ENCODE measurements at regions not wholly inside any gene's neighbourhood (a gene's known extent, or its start where the extent isn't known, plus 50 kb on each side); places are given as distances from the start of the nearest gene placed in this dataset.

DNA sequence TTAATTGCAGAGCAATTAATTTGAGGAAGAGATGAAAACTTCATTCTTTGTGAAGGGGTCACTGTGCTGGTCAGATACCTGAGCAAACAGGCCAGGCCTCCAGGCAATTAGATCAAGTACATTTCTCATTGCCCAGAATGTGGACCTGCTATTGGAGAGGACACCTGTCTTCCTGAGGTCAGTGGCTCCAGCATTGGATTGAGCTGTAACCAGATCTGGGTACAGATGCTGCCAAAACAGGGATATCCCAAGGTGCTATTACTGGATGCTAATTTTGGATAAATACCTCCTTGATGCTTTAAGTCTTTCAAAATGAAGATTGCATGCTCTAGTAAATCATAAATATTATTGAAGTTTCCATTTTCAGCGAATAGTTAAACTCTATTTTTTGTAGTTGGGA is 131.5 kb downstream of the FAM161A start:
- DNase-seq (ENCODE audit: low read depth, low spot score): no peak

DNA sequence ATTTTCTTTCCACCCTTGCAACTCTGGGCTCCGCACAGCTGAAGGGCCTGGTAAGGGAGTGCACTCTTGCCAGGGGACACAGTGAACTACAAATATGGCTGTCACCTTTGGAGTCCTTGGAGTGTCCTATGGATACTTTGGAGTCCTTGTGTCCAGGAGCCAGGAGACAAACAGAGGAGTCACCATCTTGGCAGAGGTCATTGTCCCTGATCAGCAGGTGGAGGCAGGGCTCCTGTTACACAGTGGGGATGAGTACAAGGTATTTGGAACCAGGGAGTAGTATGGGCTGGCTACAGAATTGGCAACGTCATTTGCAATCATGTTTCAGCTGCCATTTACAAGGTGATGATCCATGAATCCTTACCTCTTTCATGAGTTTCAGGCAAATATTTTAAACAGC is 132.5 kb downstream of the FAM161A start:
- DNase-seq (ENCODE audit: low read depth, low spot score): no peak

- DNase-seq (ENCODE audit: low read depth, low spot score): no peak
These were observed 132.9 kb downstream of the FAM161A start for GRCh38 chr2:61720911-61721310.

DNA sequence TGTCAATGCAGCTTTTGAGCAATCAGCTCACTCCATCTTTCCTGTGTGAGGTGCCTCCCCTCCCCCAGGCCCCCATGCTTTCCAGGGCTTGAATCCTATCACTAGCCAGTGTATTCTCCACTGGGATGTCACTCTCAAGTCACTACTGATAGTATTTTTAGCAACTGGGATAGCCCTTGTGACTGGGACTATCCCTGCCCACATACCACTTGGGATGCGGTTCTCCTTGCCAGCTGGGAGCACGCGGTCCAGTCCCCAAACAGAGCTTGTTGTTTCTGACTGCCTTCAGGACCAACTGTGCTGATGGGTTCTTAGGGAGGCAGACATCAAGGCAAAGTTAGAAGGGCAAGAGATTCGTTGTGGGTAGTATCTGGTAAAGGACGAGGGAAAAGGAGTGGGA is 134.9 kb downstream of the FAM161A start:
- DNase-seq (ENCODE audit: low read depth, low spot score): no peak

GRCh38 chr2:61715506-61715905 is 138.4 kb downstream of the FAM161A start:
- DNase-seq (ENCODE audit: low read depth, low spot score): no peak

GRCh38 chr2:61714210-61714609 is 139.7 kb downstream of the FAM161A start:
- no peak for DNase-seq (ENCODE audit: low read depth, low spot score)

GRCh38 chr2:61713457-61713856 is 140.4 kb downstream of the FAM161A start:
- DNase-seq (ENCODE audit: low read depth, low spot score): no peak

GRCh38 chr2:61712060-61712459 is 141.8 kb downstream of the FAM161A start:
- DNase-seq (ENCODE audit: low read depth, low spot score): no peak

- DNase-seq (ENCODE audit: low read depth, low spot score): no peak
These were observed 143.1 kb downstream of the FAM161A start for GRCh38 chr2:61710711-61711110.

DNA sequence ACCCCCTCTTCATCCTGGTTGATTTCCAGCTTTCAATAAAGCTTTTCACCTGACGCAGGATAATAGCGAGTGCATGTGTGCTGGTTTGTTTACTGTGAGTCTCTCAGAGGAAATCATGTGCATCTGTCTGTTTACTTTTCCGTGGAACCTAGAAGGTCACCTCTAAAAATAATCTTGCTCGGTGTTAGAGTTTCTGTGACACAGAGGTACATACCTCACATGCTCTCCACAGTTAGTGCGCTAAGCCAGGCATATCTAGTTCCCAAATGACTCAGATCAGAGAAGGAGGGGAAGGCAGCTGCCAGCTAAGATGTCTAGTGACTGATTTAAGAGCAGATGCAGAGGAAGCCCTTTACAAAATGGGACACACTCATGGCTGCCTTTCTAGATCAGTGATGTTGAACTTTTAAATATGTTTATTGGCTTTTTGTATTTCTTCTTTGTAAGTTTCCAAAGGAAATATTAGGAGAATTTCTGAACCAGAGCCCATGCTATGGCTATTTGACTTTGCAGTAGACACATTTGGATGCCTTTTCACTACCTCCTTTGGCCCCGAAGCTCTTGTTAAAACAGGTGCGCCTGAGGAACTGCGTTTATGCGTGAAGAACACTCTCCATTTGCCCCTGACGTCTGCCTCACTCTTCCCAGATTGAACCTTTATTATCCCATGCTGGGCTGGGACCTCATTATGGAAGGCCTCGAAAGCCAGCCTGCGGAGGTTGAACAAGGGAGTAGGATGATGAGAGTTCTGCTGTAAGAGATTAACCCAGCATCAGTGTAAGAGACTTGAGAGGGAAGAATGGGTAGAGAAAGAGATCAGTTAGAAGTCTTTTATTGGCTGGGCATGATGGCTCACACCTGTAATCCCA is 145.6 kb downstream of the FAM161A start:
- DNase-seq (ENCODE audit: low read depth, low spot score): no peak

GRCh38 chr2:61705625-61706024 is 148.2 kb downstream of the FAM161A start:
- no peak for DNase-seq (ENCODE audit: low read depth, low spot score)

GRCh38 chr2:61704364-61704763 is 149.5 kb downstream of the FAM161A start:
- peak; percentile 12 for DNase-seq (ENCODE audit: low read depth, low spot score)

DNA sequence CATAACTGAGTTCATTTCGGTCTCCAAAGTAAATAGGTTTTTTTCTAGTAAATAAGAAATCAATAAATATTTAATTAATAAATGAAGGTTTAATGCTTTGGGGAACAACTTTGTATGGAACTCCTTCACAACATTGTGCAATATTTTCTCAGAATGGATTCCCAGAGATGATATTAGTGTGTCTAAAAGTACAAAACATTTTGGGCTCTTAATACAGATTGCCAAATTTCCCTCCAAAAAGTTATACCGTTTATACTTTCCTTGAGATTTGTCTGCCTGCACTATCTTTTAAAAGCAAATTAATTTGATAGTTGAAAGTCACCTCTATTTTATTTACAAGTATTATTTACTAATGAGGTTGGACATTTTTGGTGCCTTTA is 151.8 kb downstream of the FAM161A start:
- DNase-seq (ENCODE audit: low read depth, low spot score): no peak

GRCh38 chr2:61700464-61700863 is 153.4 kb downstream of the FAM161A start:
- DNase-seq (ENCODE audit: low read depth, low spot score): no peak

DNA sequence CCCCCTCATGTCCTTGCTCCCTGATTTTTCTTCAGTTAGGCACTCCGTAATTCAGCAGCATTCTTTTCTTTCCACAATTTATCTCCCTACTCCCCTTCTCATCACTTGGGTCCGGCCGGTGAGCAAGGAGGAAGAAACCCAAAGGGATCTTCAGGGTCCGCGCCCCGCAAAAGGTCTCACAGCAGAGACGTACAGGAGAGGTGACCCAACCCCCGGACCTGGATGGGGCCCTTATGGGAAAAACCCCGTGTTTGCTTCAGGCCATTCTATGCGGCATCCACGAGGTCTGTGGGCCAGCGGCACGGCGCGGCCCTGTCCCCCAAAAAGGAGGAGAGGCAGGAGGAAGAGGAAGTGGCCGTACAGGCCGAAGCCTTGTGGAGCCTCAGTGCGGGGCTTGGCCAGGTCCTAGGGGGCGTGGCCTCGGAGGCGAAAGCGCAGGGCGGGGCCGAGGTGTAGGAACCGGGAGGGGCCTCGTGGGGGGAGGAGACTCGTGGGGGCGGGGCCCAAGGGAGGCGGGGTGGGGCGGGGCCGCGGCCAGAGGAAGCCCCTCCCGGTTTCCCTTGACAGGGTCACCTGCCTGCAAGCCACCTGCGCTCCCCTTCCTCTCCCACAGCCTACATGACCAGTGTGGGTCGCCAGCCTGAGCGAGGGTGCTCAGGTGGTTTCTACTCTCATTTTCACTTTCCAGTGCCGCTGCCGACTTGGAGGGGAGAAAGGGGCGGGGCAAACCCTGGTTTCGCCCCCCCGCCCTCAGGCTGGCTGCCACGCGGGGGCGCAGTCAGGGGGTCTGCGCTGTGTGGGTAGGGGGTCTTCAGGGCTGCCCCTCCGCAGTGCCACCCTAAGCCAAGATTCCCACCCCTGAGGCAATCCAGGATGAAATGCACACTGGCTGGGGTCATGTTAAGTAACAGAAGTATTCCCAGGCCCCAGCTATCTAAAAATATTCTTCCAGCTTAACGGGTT is 156.4 kb upstream of the XPO1 start:
- DNase-seq (ENCODE audit: low read depth, low spot score): peak; percentile 79

GRCh38 chr2:61693744-61694143 is 155.6 kb upstream of the XPO1 start:
- no peak for DNase-seq (ENCODE audit: low read depth, low spot score)

DNA sequence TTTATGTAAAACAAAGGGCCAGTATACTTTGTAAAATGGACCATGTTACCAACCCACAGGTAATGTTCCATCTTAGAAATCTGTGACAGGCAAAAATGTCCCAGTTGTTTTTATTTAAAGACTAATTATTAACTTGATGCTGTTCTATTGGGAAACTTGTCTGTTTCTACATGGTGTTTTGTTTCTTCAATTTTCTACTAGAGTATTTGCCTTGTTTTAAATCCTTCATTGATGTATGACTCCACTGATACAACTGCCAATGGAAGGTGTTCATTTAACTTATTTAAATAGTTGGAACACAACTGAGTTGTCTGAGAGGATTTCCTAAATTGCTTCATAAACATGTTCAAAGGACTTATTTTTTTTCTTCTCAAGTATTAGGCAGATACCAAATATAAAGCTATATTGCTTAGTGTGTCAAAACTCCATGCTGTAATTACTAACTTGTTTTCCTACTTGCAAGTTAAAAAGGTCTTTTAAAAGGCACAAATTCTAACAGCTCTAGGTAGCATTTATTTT is 152.0 kb upstream of the XPO1 start:
- DNase-seq (ENCODE audit: low read depth, low spot score): no peak

DNA sequence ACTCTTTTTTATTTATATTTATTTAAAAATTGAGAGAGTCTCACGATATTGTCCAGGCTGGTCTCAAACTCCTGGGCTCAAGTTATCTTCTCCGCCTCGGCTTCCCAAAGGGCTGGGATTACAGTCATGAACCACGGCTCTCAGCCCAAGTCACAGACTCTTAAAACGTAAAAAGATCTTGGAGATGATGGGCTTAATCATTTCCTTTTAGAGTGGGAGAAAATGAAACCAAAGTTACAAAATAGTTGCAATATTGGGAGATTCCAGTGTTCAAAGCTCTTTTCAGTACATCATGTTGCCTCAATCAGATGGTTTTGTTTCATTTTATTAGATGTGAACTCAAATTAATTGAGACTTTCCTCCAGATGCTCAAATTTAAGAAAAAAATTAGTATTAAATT is 151.4 kb upstream of the XPO1 start:
- no peak for DNase-seq (ENCODE audit: low read depth, low spot score)

GRCh38 chr2:61688369-61689334 is 150.5 kb upstream of the XPO1 start:
- DNase-seq (ENCODE audit: low read depth, low spot score): no peak

DNA sequence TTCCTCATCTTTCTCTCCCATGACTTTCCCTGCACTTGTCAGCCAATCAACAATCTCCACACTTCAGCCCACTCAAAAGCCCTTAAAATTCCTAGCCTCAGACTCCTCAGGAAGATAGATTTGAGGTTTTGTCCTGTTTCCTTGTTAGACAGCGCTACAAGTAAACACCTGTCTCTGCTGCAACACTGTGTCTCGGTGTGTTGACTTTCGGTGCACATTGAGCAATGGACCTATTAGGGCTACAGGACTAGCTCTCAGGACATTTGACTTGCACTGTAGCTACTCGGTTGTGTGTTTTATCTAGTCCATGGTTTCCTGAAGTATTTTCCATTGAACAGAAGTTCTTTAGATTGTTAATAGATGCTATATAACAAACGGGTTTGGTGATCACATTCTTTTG is 140.9 kb upstream of the XPO1 start:
- DNase-seq (ENCODE audit: low read depth, low spot score): no peak

GRCh38 chr2:61677942-61678341 is 139.8 kb upstream of the XPO1 start:
- DNase-seq (ENCODE audit: low read depth, low spot score): no peak

All from ELF-1 (cell line).